ENCODE measurements at regions not wholly inside any gene's neighbourhood (a gene's known extent, or its start where the extent isn't known, plus 50 kb on each side); places are given as distances from the start of the nearest gene placed in this dataset.

DNA sequence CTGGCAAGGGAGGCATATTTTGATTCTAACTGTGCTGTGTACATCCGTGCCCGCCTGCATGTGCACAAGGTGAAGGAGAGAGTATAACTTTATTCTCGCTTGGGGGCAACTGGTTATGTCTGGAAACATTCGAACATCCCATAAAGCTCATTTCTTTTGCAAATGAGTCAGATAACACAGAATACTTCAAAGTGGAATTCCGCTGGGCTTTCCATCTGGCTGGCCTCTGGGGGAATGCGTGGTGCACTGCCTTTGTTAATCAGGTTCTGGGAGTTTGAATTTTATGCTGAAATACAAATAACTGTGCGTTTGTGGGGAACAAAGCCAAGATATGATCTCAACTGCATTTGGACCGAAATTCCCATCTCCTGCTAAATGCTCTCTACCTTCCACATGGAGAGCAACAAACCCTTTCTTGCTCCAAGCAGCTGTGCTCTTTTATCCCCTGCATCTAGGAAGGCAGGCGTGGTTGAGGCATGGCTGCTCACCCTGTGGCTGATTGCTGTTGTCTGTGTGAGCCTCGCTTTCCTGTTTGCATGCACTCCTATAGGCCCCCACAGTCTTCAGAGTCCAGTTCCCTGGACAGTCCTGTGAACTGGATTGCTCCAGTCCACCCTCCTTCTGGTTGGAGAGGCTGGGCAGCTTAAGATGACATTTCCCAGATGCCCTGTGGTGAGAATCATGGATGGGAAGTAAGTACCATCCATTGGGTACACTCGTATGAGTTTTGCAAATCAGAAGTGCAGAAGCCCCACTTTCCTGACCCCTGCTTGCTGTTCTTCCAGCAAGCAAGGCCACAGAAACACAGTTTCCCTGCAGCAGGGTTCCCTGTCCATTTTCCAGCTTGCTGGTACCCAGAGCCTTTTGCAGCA lies 82.9 kb upstream of the ALDH1B1 start:
- no peak overlapping the region for H3K27ac ChIP-seq

DNA sequence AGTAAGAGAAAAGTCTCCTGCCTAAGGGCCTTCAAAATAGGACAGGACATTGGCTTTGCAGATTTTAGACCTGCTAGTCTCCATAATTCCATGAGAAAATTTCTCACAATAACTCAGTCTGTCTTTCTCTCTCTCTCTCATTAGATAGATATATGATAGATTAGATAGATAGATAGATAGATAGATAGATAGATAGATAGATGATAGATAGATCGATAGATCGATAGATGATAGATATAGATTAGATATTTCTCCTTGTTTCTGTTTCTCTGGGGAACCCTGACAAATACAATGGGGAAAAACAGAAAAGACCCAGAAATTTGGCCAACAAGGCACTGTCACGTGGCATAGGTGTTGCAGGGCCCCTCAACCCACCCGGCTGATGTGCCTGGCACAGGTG lies 84.4 kb upstream of the ALDH1B1 start:
- 90 to 96% (median 93%) methylated on average over 4 of the region's 4 CpGs for WGBS, 4 donors
- intact Hi-C loops (cut with DNase I) = no loop called here
- Histone ChIP-seq H3K27me3 (peaks cover 0 to 9% (median 0%) of the 10 kb centered on the region in 9 donors), H3K4me3 (no peak overlapping the region), H3K4me1 (peaks cover 0 to 25% (median 9%) of the 10 kb centered on the region in 12 donors), H3K27ac (no peak overlapping the region), H3K9me3 (no peaks in the 10 kb centered on the region), H3K36me3 (no peaks in the 10 kb centered on the region)
- ATAC-seq (no peak), DNase-seq (no peak)
- no peak for TF ChIP-seq POLR2A (IDR thresholded peaks at IDR 0.05)
- TF ChIP-seq, protein P1, sequence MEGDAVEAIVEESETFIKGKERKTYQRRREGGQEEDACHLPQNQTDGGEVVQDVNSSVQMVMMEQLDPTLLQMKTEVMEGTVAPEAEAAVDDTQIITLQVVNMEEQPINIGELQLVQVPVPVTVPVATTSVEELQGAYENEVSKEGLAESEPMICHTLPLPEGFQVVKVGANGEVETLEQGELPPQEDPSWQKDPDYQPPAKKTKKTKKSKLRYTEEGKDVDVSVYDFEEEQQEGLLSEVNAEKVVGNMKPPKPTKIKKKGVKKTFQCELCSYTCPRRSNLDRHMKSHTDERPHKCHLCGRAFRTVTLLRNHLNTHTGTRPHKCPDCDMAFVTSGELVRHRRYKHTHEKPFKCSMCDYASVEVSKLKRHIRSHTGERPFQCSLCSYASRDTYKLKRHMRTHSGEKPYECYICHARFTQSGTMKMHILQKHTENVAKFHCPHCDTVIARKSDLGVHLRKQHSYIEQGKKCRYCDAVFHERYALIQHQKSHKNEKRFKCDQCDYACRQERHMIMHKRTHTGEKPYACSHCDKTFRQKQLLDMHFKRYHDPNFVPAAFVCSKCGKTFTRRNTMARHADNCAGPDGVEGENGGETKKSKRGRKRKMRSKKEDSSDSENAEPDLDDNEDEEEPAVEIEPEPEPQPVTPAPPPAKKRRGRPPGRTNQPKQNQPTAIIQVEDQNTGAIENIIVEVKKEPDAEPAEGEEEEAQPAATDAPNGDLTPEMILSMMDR (IDR thresholded peaks at IDR 0.05) = no peak

More for the DNA sequence above, 82.9 kb upstream of the ALDH1B1 start:
- WGBS, 4 donors = 36 to 50% (median 39%) methylated on average over 10 to 11 of the region's 11 CpGs
- ATAC-seq = no peak
- TF ChIP-seq, protein P1 (IDR thresholded peaks at IDR 0.05) = no peak
- TF ChIP-seq POLR2A (IDR thresholded peaks at IDR 0.05) = no peak
- no peak for DNase-seq
- Histone ChIP-seq H3K27me3 (peaks cover 0 to 9% (median 0%) of the 10 kb centered on the region in 9 donors), H3K36me3 (no peaks in the 10 kb centered on the region), H3K4me1 (peaks cover 0 to 25% (median 9%) of the 10 kb centered on the region in 12 donors), H3K4me3 (no peak overlapping the region), H3K9me3 (no peaks in the 10 kb centered on the region)
- intact Hi-C loops (cut with DNase I) = loop anchor here in 1 of 10 donors (10.0 kb wide), 2 partner anchors 65 to 145 kb away; no protein-coding TSS in a partner anchor

DNA sequence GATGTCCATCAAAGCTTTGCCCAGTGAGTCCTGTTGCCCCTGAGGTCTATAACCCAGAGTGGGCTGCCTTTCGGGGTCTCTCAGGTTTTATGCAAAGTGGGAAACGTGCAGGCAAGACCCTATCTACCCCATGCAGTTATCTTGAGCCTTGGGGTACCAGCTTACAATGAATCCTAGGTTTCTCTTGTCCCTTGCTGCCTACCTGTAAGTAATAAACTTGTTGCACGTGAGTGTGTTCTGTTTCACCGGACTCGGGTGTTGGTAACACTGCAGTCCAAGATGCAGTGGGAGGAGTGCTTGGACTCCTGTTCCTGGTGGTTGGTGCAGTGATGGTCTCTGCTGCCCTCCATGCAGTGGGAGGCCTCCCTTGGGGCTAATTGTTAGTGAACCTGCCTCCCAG lies 85.6 kb upstream of the ALDH1B1 start:
- TF ChIP-seq, protein P1 (IDR thresholded peaks at IDR 0.05) = no peak
- no peak for TF ChIP-seq POLR2A (IDR thresholded peaks at IDR 0.05)
- DNase-seq (no peak), ATAC-seq (no peak)
- Histone ChIP-seq H3K36me3 (no peaks in the 10 kb centered on the region), H3K4me3 (no peak overlapping the region), H3K27me3 (no peaks in the 10 kb centered on the region), H3K27ac (no peak overlapping the region), H3K9me3 (no peaks in the 10 kb centered on the region), H3K4me1 (peaks cover 0 to 25% (median 9%) of the 10 kb centered on the region in 12 donors)
- 90 to 96% (median 92%) methylated on average over 5 of the region's 5 CpGs for WGBS, 4 donors
- intact Hi-C loops (cut with DNase I) = no loop called here

DNA sequence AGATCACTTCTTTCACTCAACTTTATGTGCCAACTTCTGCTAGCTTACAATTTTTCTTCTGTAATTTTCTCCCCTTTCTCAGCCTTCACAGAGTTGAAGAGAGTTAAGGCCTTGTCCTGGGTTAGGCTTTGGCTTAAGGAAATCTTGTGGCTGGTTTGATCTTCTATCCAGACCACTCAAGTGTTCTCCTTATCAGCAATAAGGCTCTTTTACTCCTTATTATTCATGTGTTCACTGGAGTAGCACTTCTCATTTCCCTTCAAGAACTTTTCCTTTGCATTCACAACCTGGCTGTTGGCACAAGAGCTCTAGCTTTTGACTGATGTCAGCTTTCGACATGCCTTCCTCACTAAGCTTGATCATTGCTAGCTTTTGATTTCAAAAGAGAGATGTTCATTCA lies 86.9 kb upstream of the ALDH1B1 start:
- Histone ChIP-seq H3K4me1 (peaks cover 0 to 17% (median 6%) of the 10 kb centered on the region in 12 donors), H3K27ac (no peak overlapping the region), H3K36me3 (no peaks in the 10 kb centered on the region), H3K27me3 (no peaks in the 10 kb centered on the region), H3K9me3 (no peaks in the 10 kb centered on the region), H3K4me3 (no peak overlapping the region)
- DNase-seq (no peak), ATAC-seq (no peak)
- intact Hi-C loops (cut with DNase I) = no loop called here
- TF ChIP-seq POLR2A (IDR thresholded peaks at IDR 0.05) = no peak
- TF ChIP-seq, protein P1 (IDR thresholded peaks at IDR 0.05) = no peak
- 94 to 100% (median 96%) methylated on average over 1 of the region's 1 CpG for whole genome bisulfite sequencing, 4 donors
